Muscle layer of colon (tissue), 2 donors: ENCODE measurements at regions not wholly inside any gene's neighbourhood (a gene's known extent, or its start where the extent isn't known, plus 50 kb on each side); places are given as distances from the start of the nearest gene placed in this dataset.

Experiments used
- H3K27ac ChIP-seq: one replicate; pipeline ENCODE4 v1.7.0; 2013; ENCODE audit warnings: low read depth, mild to moderate bottlenecking, low read length, moderate library complexity
- H3K27me3 ChIP-seq, 2 donors: one replicate each; pipeline ENCODE4 v1.7.0; 2013; ENCODE audit warnings: low read length in 2 of 2, mild to moderate bottlenecking in 2 of 2; ENCODE audit not compliant: insufficient read depth in 2 of 2, control insufficient read depth in 1 of 2
- H3K36me3 ChIP-seq: one replicate; pipeline ENCODE4 v1.7.0; 2013; ENCODE audit warnings: mild to moderate bottlenecking, low read length; ENCODE audit not compliant: insufficient read depth
- H3K4me1 ChIP-seq: one replicate; pipeline ENCODE4 v1.7.0; 2013; ENCODE audit warnings: mild to moderate bottlenecking, low read length; ENCODE audit not compliant: insufficient read depth
- H3K4me3 ChIP-seq, 2 donors: one replicate each; pipeline ENCODE4 v1.7.0; 2013; ENCODE audit warnings: low read length in 2 of 2, low read depth in 1 of 2, mild to moderate bottlenecking in 1 of 2, moderate library complexity in 1 of 2
- H3K9ac ChIP-seq: one replicate; pipeline ENCODE4 v1.7.0; 2013; ENCODE audit warnings: low read length
- H3K9me3 ChIP-seq: one replicate; pipeline ENCODE4 v1.7.0; 2013; ENCODE audit warnings: mild to moderate bottlenecking, low read length
- donor health status: abdominal sarcoma.
- donor health status: Adenocarcinoma of cecum.

DNA sequence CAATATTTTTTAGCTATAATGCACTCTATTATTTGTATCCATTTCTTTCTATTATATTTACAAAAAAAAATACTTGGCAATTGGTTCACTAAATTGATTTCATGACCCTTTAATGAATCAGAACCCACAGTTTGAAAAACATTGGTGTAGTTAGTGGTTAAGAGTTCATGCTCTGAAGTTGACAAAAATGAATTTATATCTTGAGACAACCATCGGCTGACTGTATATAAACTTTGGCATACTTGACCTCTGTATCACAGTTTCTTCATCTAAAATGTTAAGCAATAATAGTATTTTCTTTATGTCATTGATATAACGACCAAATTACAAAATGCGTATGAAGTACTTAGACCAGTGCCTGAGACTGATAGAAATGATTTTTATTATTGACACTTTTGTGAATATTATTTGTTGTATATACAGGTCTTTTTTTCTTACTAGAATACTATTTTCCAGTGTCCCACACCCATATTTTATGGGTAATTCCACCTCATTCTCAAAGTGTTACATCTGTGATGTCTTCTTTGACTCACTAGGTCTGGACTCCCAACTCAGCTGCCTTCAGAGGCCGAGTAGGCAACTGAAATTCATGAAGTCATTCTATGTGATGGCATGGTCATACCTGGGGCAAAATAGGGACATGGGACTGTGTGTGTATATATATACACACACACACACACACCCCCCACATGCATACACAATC, 459.2 kb downstream of the RFPL4B start:
- Histone ChIP-seq H3K27ac (no peak overlapping the region), H3K9me3 (no peaks in the 10 kb centered on the region), H3K4me1 (no peaks in the 10 kb centered on the region), H3K4me3 (no peak overlapping the region), H3K9ac (no peak overlapping the region), H3K36me3 (no peaks in the 10 kb centered on the region), H3K27me3 (no peaks in the 10 kb centered on the region)

DNA sequence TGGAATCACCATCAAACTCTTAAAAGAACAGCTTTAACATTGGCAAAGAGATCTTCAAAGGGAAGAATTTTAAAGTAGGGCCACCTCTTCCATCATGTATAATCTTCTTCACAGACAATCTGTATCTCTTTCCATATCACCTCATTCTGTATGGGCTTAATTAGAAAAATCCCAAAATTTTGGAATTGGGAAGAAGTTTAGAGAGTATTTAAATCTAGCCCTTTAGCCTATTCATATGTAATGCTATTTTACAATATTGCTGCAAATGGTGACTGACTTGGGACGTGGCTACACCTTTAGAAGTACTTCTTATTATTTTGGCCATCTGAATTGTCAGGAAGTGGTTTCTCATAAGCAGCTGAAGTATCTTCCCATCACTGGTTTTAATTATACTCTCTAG, 474.3 kb downstream of the RFPL4B start:
- H3K4me1 ChIP-seq = no peaks in the 10 kb centered on the region
- H3K9me3 ChIP-seq = no peaks in the 10 kb centered on the region
- H3K27me3 ChIP-seq = no peaks in the 10 kb centered on the region
- no peaks in the 10 kb centered on the region for H3K36me3 ChIP-seq
- H3K4me3 ChIP-seq = no peak overlapping the region
- no peak overlapping the region for H3K27ac ChIP-seq
- no peak overlapping the region for H3K9ac ChIP-seq

DNA sequence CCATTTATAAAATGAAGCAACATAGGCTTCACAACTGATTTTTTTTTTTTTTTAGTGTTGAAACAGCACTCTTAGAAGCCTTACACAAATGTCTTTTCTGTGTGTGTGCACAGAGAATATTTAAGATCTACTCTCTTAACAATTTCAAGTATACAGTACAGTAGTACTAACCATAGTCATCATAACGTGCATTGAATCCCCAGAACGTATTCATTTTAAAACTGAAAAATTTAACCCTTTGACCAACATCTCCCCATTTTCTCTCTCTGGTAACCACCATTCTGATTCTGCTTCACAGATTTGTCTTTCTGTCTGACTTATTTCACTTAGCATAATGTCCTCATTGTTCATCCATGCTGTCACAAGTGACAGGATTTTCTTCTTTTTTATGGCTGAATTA, 475.6 kb downstream of the RFPL4B start:
- H3K4me1 ChIP-seq = no peaks in the 10 kb centered on the region
- H3K9ac ChIP-seq = no peak overlapping the region
- no peaks in the 10 kb centered on the region for H3K9me3 ChIP-seq
- no peak overlapping the region for H3K4me3 ChIP-seq
- no peak overlapping the region for H3K27ac ChIP-seq
- H3K36me3 ChIP-seq = no peaks in the 10 kb centered on the region
- H3K27me3 ChIP-seq = no peaks in the 10 kb centered on the region

DNA sequence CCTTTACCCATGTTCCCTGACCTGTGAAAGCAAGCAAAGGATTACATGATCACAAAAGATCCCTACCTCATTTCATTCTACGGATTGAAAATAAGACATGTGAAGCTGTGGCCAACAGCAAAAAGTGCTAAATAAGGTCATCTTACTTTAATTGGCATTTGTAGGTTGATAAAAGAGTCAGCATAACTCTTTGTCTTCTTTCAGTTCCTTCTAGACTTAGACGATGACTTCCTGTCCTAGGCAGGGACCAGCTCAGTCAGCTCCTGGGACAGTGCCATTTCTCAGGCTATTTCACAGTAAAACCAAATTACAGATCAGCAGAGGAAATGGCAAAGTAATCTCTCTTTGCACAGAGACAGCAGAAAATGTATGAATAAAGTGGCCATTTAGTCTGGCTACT, 480.7 kb downstream of the RFPL4B start:
- Histone ChIP-seq H3K9ac (no peak overlapping the region), H3K27ac (no peak overlapping the region), H3K36me3 (no peaks in the 10 kb centered on the region), H3K4me1 (no peaks in the 10 kb centered on the region), H3K4me3 (no peak overlapping the region), H3K27me3 (no peaks in the 10 kb centered on the region), H3K9me3 (no peaks in the 10 kb centered on the region)

DNA sequence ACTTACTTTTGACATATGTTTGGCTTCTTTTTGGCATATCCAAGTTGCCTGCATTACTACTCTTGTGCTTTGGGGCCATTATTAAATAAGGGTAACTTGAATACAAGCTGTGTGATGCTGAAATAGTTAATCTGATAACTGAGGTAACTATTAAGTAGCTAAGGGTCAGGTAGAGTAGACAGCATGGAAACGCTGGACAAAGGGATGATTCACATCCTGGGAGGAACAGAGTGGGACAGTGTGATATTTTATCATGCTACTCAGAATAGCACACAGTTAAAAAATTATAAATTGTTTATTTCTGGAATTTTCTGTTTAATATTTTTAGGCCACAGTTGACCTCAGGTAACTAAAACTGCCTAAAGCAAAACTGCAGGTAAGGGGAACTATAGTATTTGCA, 483.9 kb downstream of the RFPL4B start:
- Histone ChIP-seq H3K4me1 (no peaks in the 10 kb centered on the region), H3K27ac (no peak overlapping the region), H3K4me3 (no peak overlapping the region), H3K9me3 (no peaks in the 10 kb centered on the region), H3K27me3 (no peaks in the 10 kb centered on the region), H3K9ac (no peak overlapping the region), H3K36me3 (no peaks in the 10 kb centered on the region)

DNA sequence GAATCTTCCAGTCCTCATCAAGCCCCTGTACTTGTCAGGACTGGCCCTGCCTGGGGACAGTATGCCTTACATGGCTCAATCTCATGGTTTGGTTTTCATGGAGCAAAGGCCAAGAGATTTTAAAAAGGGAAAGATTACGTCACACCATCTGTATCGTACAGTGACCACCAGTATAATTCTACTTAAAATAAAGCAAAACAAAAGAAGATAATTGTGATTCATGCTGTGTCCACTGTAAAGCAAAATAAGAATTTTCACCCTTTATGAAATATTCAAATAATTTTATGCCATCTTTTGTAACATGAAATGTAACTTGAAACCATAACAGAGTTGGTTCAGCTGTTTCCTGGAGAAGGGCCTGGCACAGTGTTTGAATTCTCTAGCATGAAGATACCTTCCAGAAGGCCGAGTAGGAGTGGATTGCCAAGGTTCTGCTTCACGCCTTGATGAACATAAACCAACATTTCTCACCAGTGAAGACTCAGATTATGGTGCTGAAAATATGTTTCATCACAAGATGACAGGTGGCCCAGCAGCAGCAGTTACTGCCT, 486.5 kb downstream of the RFPL4B start:
- no peak overlapping the region for H3K27ac ChIP-seq
- no peaks in the 10 kb centered on the region for H3K27me3 ChIP-seq
- H3K9me3 ChIP-seq = no peaks in the 10 kb centered on the region
- H3K36me3 ChIP-seq = no peaks in the 10 kb centered on the region
- no peak overlapping the region for H3K4me3 ChIP-seq
- H3K9ac ChIP-seq = no peak overlapping the region
- H3K4me1 ChIP-seq = no peaks in the 10 kb centered on the region

DNA sequence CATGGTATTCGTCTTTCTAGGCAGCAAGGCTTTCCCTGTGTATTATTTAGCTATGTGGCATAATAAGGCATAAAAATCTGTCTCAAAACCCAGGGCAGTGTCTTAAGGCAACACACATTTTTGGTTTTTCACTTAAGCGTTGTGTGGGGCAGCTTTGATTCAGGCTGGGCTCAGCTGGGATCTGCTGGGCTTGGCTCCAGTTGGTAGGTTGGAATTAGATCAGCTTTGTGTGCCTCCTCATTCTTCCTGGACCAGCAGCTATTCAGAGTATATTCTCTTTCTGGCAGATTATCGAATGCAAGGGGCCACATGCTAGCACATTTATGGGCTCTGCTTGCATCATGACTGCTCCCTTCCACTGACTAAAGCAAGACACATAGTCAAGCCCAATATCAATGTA, 487.9 kb downstream of the RFPL4B start:
- no peaks in the 10 kb centered on the region for H3K27me3 ChIP-seq
- no peaks in the 10 kb centered on the region for H3K36me3 ChIP-seq
- no peak overlapping the region for H3K9ac ChIP-seq
- H3K4me1 ChIP-seq = no peaks in the 10 kb centered on the region
- H3K9me3 ChIP-seq = no peaks in the 10 kb centered on the region
- no peak overlapping the region for H3K27ac ChIP-seq
- H3K4me3 ChIP-seq = no peak overlapping the region

DNA sequence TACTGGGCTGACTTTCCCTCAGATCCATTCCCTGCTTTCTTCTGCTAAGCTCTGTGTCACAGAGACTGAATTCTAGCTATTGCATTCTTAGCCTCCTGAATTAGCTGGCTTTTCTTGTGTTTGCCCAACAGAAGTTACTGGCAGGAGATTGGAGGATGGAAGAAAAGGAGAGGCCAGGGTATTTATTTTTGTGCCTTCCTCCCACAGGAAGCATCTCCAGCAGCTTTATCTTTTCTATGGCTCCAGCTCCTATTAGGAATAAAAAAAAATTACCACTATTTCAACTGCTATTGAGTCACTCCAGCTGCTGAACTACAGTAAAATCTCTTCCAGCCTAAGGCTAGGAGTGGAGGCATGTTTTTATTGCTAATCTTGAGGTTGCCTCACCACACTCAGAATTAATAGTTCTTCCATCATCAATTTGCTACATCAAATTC, 492.4 kb downstream of the RFPL4B start:
- H3K27me3 ChIP-seq = no peaks in the 10 kb centered on the region
- no peaks in the 10 kb centered on the region for H3K9me3 ChIP-seq
- no peak overlapping the region for H3K4me3 ChIP-seq
- H3K36me3 ChIP-seq = no peaks in the 10 kb centered on the region
- H3K27ac ChIP-seq = no peak overlapping the region
- no peaks in the 10 kb centered on the region for H3K4me1 ChIP-seq
- H3K9ac ChIP-seq = no peak overlapping the region

DNA sequence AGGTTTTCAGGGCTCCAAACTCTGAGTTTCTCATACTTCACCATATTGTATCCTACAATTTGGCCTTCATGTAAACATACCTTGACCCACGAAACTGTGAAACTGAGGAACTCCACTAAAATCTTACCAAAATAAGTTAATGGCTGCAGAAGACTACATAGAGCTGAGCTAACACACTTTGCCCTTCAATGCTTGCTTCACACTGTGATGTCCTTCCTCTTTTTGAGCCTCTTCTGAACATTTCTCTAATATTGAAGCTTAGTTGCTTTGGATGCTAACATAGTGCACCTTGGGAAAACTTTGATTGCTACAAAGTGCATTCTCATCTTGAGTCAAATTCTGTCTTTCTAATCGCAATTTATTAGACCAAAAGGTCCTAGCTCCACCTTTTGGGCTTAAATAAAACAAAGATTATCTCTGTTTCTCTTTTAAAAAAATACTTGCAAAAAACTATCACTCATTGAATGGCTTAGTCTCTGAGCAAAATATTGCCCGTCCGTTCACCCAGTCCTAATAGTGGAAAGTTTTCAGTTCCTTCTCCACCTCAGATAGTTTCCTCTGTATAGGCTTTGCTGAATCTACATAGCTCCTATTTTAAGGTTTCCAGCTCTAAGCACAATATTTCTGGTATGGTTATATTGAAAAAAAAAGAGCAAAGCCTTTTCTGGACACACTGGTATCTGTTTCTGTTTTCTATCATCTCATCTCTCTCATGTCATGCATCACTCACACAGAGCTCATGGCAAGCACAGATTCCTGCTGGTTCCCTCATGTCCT, 494.6 kb downstream of the RFPL4B start:
- Histone ChIP-seq H3K27me3 (no peaks in the 10 kb centered on the region), H3K4me1 (no peaks in the 10 kb centered on the region), H3K4me3 (no peak overlapping the region), H3K9me3 (no peaks in the 10 kb centered on the region), H3K9ac (no peak overlapping the region), H3K36me3 (no peaks in the 10 kb centered on the region), H3K27ac (no peak overlapping the region)

DNA sequence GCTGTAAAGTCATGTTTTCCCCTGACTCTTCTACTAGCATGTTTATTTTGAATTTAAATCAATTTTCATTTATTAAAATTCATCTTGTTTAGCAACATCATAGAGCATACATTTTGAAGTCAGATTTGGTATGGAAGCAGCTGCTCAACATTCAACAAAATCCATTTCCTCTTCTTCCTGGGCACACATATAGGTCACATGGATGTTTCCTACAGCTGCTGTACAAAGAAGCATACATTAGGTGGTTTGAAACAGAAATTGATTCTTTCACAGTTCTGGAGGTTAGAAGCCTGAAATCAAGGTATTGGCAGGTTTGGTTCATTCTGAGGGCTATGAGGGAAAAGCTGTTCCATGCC, 495.2 kb downstream of the RFPL4B start:
- Histone ChIP-seq H3K9ac (no peak overlapping the region), H3K27me3 (no peaks in the 10 kb centered on the region), H3K4me3 (no peak overlapping the region), H3K4me1 (no peaks in the 10 kb centered on the region), H3K36me3 (no peaks in the 10 kb centered on the region), H3K27ac (no peak overlapping the region), H3K9me3 (no peaks in the 10 kb centered on the region)

DNA sequence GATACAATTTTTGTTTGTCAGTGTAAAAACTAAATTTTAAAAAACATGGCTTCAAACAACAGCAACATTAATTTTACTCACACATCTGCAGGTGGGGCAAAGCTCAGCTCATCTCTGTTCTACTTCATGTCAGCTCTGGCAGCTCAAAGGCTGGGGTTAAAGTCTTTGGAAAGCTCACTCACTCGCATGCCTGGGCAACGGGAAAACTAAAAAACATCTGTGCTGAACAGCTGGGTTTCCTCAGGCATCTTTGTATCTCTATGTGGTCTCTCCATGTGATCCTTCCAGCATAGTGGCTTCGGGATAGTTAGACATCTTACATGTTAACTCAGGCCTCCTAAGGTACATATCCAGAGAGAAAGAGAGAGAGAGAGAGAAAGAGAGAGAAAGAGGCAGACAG, 499.6 kb downstream of the RFPL4B start:
- no peak overlapping the region for H3K27ac ChIP-seq

DNA sequence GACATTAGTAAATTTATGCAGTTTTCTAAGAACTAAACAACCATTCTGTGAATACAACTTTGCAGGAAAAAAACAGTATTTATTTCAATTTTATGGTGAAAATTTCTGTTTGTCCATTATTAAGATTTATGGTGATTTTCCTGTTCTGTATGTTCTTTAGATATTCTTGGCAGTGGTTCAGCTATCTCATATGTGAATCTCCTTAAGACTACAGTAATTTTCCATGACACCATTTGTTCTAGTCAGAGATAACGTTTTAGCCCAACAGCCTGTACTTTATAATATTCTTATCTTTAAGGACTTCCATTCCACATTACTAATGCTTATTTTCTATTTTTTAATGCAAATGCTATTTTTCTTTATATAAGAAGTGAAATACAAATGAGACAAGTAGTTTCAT, 504.0 kb downstream of the RFPL4B start:
- no peaks in the 10 kb centered on the region for H3K36me3 ChIP-seq
- no peak overlapping the region for H3K27ac ChIP-seq
- H3K4me3 ChIP-seq = no peak overlapping the region
- H3K4me1 ChIP-seq = no peaks in the 10 kb centered on the region
- H3K27me3 ChIP-seq = no peaks in the 10 kb centered on the region
- H3K9ac ChIP-seq = no peak overlapping the region
- H3K9me3 ChIP-seq = no peaks in the 10 kb centered on the region

More for the DNA sequence above, 499.6 kb downstream of the RFPL4B start:
- no peak overlapping the region for H3K9ac ChIP-seq
- H3K9me3 ChIP-seq = no peaks in the 10 kb centered on the region
- H3K36me3 ChIP-seq = no peaks in the 10 kb centered on the region
- no peaks in the 10 kb centered on the region for H3K4me1 ChIP-seq
- no peak overlapping the region for H3K4me3 ChIP-seq
- no peaks in the 10 kb centered on the region for H3K27me3 ChIP-seq
